HCT116 (cell line): ENCODE measurements at regions not wholly inside any gene's neighbourhood (a gene's known extent, or its start where the extent isn't known, plus 50 kb on each side); places are given as distances from the start of the nearest gene placed in this dataset.
"Not testable (repeated sequence)": the region's sequence is repeated elsewhere in the genome, so short reads cannot be mapped to it uniquely, and the experiment has no call there.

Source experiments
- ATAC-seq: fragments of 200-7000 bp; cut with Tn5 transposase; 2 replicates; pipeline ENCODE4 v1.9.1; 2020; ENCODE audit warnings: mild to moderate bottlenecking, moderate library complexity
- BruUV-seq: library from RNA; stranded (reverse); fragments of 400-500 nt; replicated peaks from 2 replicates; lab custom pipeline; 2021; lab: Mats Ljungman, UMichigan
- CTCF ChIA-PET: fragments of 300-600 bp; sonication (Branson Sonifier 250); formaldehyde crosslinking; loops from one replicate; lab custom pipeline; 2021; ENCODE audit warnings: antibody characterized with exemption; lab: Charles Lee
- POLR2A ChIA-PET: fragments of 300-600, 350-600 bp; sonication (Branson Sonifier 250); formaldehyde crosslinking; loops from one replicate; lab custom pipeline; 2021; ENCODE audit warnings: antibody characterized with exemption; lab: Charles Lee
- RAD21 ChIA-PET, 2 experiments: fragments of 300-600 bp; sonication (Branson Sonifier 250); formaldehyde crosslinking; loops; one replicate each; lab custom pipeline; 2023; ENCODE audit warnings: low total read pairs in 2 of 2; ENCODE audit not compliant: uncharacterized antibody in 2 of 2, unreplicated experiment in 2 of 2, low non-redundant PET in 1 of 2; lab: Charles Lee
- DNase-seq: peaks from one replicate; pipeline ENCODE4 v3.0.0-alpha.2; 2010; ENCODE audit warnings: low read depth, low spot score
- H2AFZ ChIP-seq: fragments of 200-600 bp; shearing (Covaris generic), sonication (generic); 2 replicates; pipeline ENCODE4 v1.6.1; 2017; ENCODE audit warnings: low read depth, mixed run types, mixed read lengths, antibody characterized with exemption, low read length; ENCODE audit not compliant: poor library complexity, severe bottlenecking
- H3K27ac ChIP-seq: 2 replicates; pipeline ENCODE4 v1.5.1; 2012; ENCODE audit warnings: low read depth, low read length
- H3K27me3 ChIP-seq: fragments of 200-600 bp; sonication (generic); 2 replicates; pipeline ENCODE4 v1.6.1; 2016; ENCODE audit warnings: mixed run types, low read length, mixed read lengths; ENCODE audit not compliant: insufficient read depth
- H3K36me3 ChIP-seq, 2 experiments: fragments of 200-500 bp in 1 of 2; fragments of 200-600 bp in 1 of 2; sonication (Bioruptor generic) in 1 of 2; sonication (generic) in 1 of 2; 2 replicates each; pipeline versions ENCODE4 v1.5.1 to v1.6.1; 2014 to 2016; ENCODE audit warnings: low read length in 2 of 2, inconsistent platforms in 1 of 2, mixed read lengths in 1 of 2, mixed run types in 1 of 2; ENCODE audit not compliant: insufficient read depth in 2 of 2, control insufficient read depth in 1 of 2
- H3K4me1 ChIP-seq, 2 experiments: fragments of 200-600 bp in 1 of 2; sonication (generic) in 1 of 2; 2 replicates each; pipeline versions ENCODE4 v1.5.1 to v1.6.1; 2012 to 2017; ENCODE audit warnings: low read length in 2 of 2, inconsistent platforms in 1 of 2, mild to moderate bottlenecking in 1 of 2, mixed read lengths in 1 of 2, mixed run types in 1 of 2, moderate library complexity in 1 of 2; ENCODE audit not compliant: insufficient read depth in 2 of 2, control insufficient read depth in 1 of 2
- H3K4me2 ChIP-seq: fragments of 200-600 bp; sonication (generic); 2 replicates; pipeline ENCODE4 v1.6.1; 2017; ENCODE audit warnings: mixed run types, low read length, mixed read lengths
- H3K4me3 ChIP-seq, 2 experiments: fragments of 200-600 bp in 1 of 2; sonication (generic) in 1 of 2; replicated peaks in 1 of 2; 2 replicates each; pipeline ENCODE4 v1.5.1; 2011 to 2016; ENCODE audit warnings: low read length in 2 of 2, control low read depth in 1 of 2, low read depth in 1 of 2, mild to moderate bottlenecking in 1 of 2, mixed read lengths in 1 of 2, mixed run types in 1 of 2
- H3K79me2 ChIP-seq: fragments of 200-600 bp; sonication (generic); 2 replicates; pipeline ENCODE4 v1.6.1; 2017; ENCODE audit warnings: mild to moderate bottlenecking, mixed run types, low read length, moderate library complexity, mixed read lengths; ENCODE audit not compliant: insufficient read depth
- H3K9ac ChIP-seq: fragments of 200-600 bp; sonication (generic); 2 replicates; pipeline ENCODE4 v1.6.1; 2016; ENCODE audit warnings: low read length, mixed read lengths
- H3K9me2 ChIP-seq: fragments of 200-600 bp; sonication (generic), shearing (Covaris generic); 2 replicates; pipeline ENCODE4 v1.6.1; 2017; ENCODE audit warnings: mixed run types, mild to moderate bottlenecking, moderate library complexity; ENCODE audit not compliant: insufficient read depth
- H3K9me3 ChIP-seq, 2 experiments: fragments of 200-500 bp in 1 of 2; fragments of 200-600 bp in 1 of 2; sonication (Bioruptor generic) in 1 of 2; sonication (generic) in 1 of 2; 2 replicates each; pipeline ENCODE4 v1.6.1; 2014 to 2017; ENCODE audit warnings: low read length in 2 of 2, mixed read lengths in 2 of 2, inconsistent platforms in 1 of 2, low read depth in 1 of 2, mild to moderate bottlenecking in 1 of 2, mixed run types in 1 of 2, moderate library complexity in 1 of 2; ENCODE audit not compliant: control insufficient read depth in 1 of 2, insufficient read depth in 1 of 2
- H4K20me1 ChIP-seq: fragments of 200-600 bp; sonication (generic), shearing (Covaris generic); 2 replicates; pipeline ENCODE4 v1.6.1; 2017; ENCODE audit warnings: mixed run types, mild to moderate bottlenecking, moderate library complexity; ENCODE audit not compliant: insufficient read depth
- ELF1 ChIP-seq: IDR thresholded peaks from 2 replicates; pipeline ENCODE4 v1.6.1; 2012; ENCODE audit warnings: low read depth, borderline replicate concordance
- EZH2phosphoT487 ChIP-seq: fragments of 200-600 bp; IDR thresholded peaks from 2 replicates; pipeline ENCODE4 v1.6.1; 2018; ENCODE audit warnings: antibody characterized with exemption, borderline replicate concordance
- JUND ChIP-seq: IDR thresholded peaks from 2 replicates; pipeline ENCODE4 v1.6.1; 2012
- REST ChIP-seq: IDR thresholded peaks from 2 replicates; pipeline ENCODE4 v1.6.1; 2012; ENCODE audit warnings: low read depth
- SP1 ChIP-seq: IDR thresholded peaks from 2 replicates; pipeline ENCODE4 v1.6.1; 2012; ENCODE audit warnings: low read depth
- YY1 ChIP-seq: IDR thresholded peaks from 2 replicates; pipeline ENCODE4 v1.6.1; 2011; ENCODE audit warnings: low read length, low read depth, moderate library complexity, mild to moderate bottlenecking; ENCODE audit not compliant: insufficient replicate concordance; ENCODE audit errors: extremely low read depth
- ZFX ChIP-seq: fragments of 450-650 bp; IDR thresholded peaks from 2 replicates; pipeline ENCODE4 v1.6.1; 2017
- ZNF274 ChIP-seq: fragments of 200-500 bp; sonication (Bioruptor generic); IDR thresholded peaks from 2 replicates; pipeline ENCODE4 v1.6.1; 2014; ENCODE audit warnings: mild to moderate bottlenecking, low read depth, low read length, inconsistent platforms
- intact Hi-C: fragments of 100-400 bp; cut with micrococcal nuclease; formaldehyde crosslinking; loops from 2 replicates; pipeline ENCODE4 v1.10.0; 2022

GRCh38 chr11:12604557-12605153 is 69.6 kb upstream of the TEAD1 start:
- ChIA-PET CTCF (no interaction called here), POLR2A (no interaction called here)
- intact Hi-C loops: loop anchor here (10.0 kb wide), 1 partner anchor 150 kb away; no protein-coding TSS in a partner anchor
- peak overlapping the region; percentile 13 for H2AFZ ChIP-seq
- H3K9me3 ChIP-seq: no peaks in the 10 kb centered on the region
- H3K4me3 ChIP-seq: no peak overlapping the region
- ATAC-seq (no peak), DNase-seq (no peak)
- H3K27me3 ChIP-seq: no peaks in the 10 kb centered on the region
- peaks cover 5 to 12% of the 10 kb centered on the region in 2 experiments; a peak in 2 of 4 replicates for H3K4me1 ChIP-seq
- no peak overlapping the region for H3K4me2 ChIP-seq
- no peaks in the 10 kb centered on the region for H3K36me3 ChIP-seq
- no peaks in the 10 kb centered on the region for H3K9me2 ChIP-seq
- TF ChIP-seq REST (no peak), SP1 (no peak), JUND (no peak)
- TF ChIP-seq, all 23 proteins: peak for 0
- Histone ChIP-seq H3K9ac (no peak overlapping the region), H3K27ac (no peak overlapping the region), H3K79me2 (no peaks in the 10 kb centered on the region), H4K20me1 (no peaks in the 10 kb centered on the region)
- RAD21 ChIA-PET: no interaction called here
- no TSS peak for BruUV-seq

- H3K9ac ChIP-seq: no peak overlapping the region
- H3K27ac ChIP-seq: no peak overlapping the region
- no peaks in the 10 kb centered on the region for H3K9me3 ChIP-seq
- no peak for ATAC-seq
- TF ChIP-seq EZH2phosphoT487 (no peak), YY1 (no peak), ZNF274 (no peak), ZFX (no peak), ELF1 (no peak)
- no peak overlapping the region for H3K4me2 ChIP-seq
- POLR2A ChIA-PET: no interaction called here
- no peaks in the 10 kb centered on the region for H3K27me3 ChIP-seq
- no peaks in the 10 kb centered on the region for H3K9me2 ChIP-seq
- H3K4me1 ChIP-seq: peaks cover 5 to 11% of the 10 kb centered on the region in 2 experiments; a peak in 2 of 4 replicates
- no peaks in the 10 kb centered on the region for H4K20me1 ChIP-seq
- CTCF ChIA-PET: no interaction called here
- no peaks in the 10 kb centered on the region for H3K79me2 ChIP-seq
- H3K36me3 ChIP-seq: no peaks in the 10 kb centered on the region
- no TSS peak for BruUV-seq
- H2AFZ ChIP-seq: no peak overlapping the region
- intact Hi-C loops: loop anchor here (10.0 kb wide), 1 partner anchor 148 kb away; no protein-coding TSS in a partner anchor
- RAD21 ChIA-PET: no interaction called here
- DNase-seq: no peak
- no peak overlapping the region for H3K4me3 ChIP-seq
Observed at GRCh38 chr11:12606597-12606996, 67.6 kb upstream of the TEAD1 start.

GRCh38 chr11:12608678-12609077 is 65.5 kb upstream of the TEAD1 start:
- H3K36me3 ChIP-seq, H3K4me2 ChIP-seq, H3K9me2 ChIP-seq, H3K4me1 ChIP-seq, RAD21 ChIA-PET, H3K79me2 ChIP-seq, H2AFZ ChIP-seq, DNase-seq, H3K9me3 ChIP-seq, BruUV-seq, ATAC-seq, H3K9ac ChIP-seq, H3K27ac ChIP-seq, H4K20me1 ChIP-seq, H3K4me3 ChIP-seq, POLR2A ChIA-PET, CTCF ChIA-PET, H3K27me3 ChIP-seq: not testable (repeated sequence)
- intact Hi-C loops: loop anchor here (10.0 kb wide), 1 partner anchor 146 kb away; no protein-coding TSS in a partner anchor
